G401 (cell line): ENCODE measurements at regions not wholly inside any gene's neighbourhood (a gene's known extent, or its start where the extent isn't known, plus 50 kb on each side); places are given as distances from the start of the nearest gene placed in this dataset.

Source experiments
- DNase-seq: peaks from one replicate; pipeline ENCODE4 v3.0.0-alpha.2; 2015; ENCODE audit warnings: low spot score
- in situ Hi-C: cut with HindIII; loops from 2 replicates; pipeline ENCODE4 v1.10.0; 2016; ENCODE audit warnings: low sequenced_read_pairs, mixed read lengths

DNA sequence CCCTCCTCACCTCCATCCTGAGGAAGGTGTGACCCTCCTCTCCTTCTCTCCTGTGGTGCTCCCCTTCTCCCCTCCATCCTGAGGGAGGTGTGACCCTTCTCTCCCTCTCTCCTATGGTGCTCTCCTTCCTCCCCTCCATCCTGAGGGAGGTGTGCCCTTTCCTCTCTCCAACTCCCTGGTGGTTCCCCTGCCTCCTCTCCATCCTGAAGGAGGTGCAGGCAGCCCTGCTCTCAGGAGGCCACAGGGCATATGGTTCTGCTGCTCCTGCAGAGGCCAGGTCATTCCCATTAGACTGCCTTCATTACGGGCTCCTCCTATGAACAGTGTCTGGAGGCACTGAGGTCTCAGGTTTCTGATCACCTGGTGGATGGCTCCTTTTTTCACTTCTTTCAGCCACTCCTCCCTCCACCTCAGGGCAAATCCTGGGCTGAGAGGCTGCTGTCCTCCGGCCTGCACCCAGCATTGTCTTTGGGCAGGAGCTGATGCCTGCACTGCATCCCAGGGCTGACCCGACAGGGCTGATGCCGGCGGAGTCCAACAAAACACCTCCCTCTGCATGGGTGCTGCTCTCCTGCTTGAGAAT is 197.1 kb downstream of the MED10 start:
- DNase-seq: no peak
- in situ Hi-C loops: no loop called here

DNA sequence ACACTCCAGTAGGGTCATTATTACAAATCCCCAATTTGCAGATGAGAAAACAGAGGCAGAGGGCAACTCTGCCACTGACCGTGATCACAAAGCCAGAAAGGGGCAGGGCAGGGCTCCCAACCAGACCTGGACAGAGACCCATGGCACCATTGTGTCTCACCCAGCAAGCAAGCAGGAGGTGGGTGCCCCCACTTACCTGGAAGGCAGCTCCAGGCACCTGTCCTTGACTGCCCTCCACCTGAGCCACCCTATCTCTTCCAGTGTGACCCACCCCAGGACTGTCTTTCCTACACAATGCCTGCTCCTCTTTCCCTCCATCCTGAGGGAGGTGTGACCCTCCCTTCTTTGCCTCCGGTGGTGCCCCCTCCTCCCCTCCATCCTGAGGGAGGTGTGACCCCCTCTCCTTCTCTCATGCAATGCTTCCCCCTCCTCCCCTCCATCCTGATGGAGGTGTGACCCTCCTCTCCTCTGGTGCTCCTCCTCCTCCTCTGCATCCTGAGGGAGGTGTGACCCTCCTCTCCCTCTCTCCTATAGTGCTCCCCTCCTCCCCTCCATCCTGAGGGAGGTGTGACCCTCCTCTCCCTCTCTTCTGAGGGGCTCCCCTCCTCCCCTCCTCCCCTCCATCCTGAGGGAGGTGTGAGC is 198.0 kb downstream of the MED10 start:
- no peak for DNase-seq
- in situ Hi-C loops: no loop called here

DNA sequence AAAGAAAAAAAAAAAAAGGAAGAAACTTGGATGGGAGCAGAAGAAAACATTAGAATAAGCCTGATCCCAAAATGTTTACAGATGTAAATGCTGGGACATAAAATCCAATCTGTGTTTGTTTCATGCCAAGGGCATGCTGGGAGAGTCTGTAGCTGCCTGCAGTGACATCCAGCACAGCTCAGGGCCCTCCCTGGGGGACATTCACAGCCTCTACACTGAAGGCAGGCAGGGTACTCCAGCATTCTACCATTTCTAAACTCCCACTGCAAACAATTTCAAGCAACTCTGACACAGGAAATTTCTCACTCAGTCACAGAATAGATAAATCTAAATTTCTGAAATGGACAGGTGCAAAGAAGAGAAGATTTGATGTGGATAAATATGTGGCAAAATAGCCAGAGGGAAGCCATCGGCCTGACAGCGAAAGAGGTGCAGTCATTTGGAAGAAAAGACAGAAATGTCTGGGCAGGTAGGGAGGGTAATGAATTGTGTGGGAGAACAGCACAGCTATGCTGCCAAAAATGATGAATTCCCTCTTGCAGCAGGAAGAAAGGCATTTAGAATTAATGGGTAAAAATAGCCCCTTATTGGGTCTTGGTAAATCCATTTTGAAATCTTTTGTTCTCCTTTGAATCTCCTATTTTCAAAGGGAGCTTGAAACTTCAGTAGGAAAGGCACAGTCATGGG is 199.4 kb downstream of the MED10 start:
- in situ Hi-C loops: no loop called here
- peak; percentile 35 for DNase-seq

GRCh38 chr5:6177926-6178325 is 200.4 kb downstream of the MED10 start:
- in situ Hi-C loops: no loop called here
- no peak for DNase-seq

DNA sequence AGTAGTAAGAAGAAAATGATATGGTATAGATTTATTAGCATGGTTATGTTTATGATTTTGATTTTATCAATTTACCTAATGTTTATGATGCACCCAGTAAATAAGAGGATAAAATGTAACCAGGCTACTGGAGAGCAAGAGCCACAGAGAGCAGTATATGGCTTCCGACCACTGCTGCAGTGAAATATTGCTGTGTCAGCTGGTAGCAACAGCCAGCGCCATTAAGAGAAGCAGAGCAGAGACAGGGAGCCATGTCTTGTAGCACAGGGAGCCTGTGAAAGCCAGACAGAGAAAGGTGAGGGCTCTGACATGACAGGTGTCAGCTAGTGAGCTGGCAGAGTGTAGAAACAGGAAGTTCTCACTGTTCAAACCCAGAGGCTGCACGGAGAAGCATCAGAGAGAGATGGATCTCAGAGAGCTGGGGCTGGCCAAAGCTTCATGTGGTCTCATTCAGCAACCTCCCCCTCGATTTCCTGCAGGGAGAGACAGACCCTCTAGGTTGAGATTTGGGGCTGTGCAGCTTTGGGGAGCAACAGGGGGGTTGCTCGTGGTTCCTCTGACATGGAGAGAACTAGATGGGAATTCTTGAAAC is 202.1 kb downstream of the MED10 start:
- DNase-seq: peak; percentile 62
- in situ Hi-C loops: no loop called here

DNA sequence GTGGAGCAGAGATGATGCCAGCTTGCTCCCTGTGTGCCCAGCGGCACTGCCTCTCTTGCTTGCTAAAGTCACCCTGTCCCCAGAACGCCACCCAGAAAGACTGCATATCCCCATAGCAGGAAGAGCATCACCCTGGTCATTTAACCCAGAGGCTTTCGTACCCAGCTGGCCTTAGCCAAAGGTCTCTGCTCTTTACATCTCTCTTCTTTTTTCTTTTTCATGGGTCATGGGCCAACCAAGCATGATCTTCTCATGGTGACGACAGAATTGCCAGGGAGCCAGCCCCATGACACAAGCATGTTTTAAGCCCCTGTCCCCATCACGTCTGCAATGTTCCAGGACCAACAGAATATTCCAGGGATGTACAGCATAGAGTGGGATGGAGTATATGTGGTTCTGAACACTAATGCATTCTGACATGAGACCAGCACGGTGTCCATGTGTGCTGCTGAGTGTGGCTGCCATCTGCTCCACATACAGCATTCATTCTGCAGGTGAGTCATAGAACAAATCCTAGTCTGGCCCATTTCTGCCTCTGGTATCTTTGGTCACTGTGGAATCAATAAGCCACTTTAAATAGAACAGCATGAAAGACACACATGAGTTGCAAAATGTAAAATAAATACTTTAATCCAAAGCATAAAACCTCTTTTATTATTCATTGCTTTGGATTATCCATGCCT is 203.0 kb downstream of the MED10 start:
- peak; percentile 82 for DNase-seq
- in situ Hi-C loops: no loop called here

DNA sequence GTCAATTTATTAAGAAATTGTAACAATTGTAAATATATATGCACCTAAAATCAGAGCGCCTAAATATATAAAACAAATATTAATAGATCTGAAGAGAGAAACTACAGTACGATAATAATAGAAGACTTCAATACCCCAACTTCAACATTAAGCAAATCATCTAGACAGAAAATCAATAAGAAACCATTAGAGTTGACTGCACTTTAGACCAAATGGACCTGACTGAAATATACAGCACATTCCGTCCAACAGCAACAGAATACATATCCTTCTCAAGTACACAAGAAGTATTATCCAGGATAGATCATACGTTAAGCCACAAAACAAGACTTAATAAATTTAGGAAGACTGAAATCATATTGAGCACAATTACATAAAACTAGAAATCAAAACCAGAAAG is 208.7 kb downstream of the MED10 start:
- no peak for DNase-seq
- in situ Hi-C loops: no loop called here

- DNase-seq: no peak
- in situ Hi-C loops: no loop called here
Observed at GRCh38 chr5:6166698-6167394, 211.5 kb downstream of the MED10 start.

DNA sequence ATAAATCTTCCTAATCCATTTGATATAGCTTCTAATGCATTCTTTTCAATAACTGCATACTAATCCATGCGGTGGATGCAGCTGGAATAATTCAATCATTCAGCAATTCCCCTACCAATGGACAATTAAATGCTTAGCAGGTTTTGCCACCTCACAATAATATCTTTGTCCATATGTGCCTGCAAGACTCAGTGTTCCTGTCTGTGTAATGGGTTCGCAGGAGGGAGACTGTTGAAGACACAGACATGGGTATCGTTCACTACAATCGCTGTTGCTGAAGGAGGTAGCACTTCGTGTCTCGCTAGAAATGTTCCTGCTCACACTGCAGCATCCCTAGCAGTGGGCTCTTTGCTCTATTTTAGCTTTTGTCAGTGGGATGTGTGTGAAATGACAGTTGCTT is 214.4 kb downstream of the MED10 start:
- in situ Hi-C loops: no loop called here
- DNase-seq: no peak

- in situ Hi-C loops: no loop called here
- no peak for DNase-seq
Observed at GRCh38 chr5:6162175-6162574, 216.2 kb downstream of the MED10 start.

DNA sequence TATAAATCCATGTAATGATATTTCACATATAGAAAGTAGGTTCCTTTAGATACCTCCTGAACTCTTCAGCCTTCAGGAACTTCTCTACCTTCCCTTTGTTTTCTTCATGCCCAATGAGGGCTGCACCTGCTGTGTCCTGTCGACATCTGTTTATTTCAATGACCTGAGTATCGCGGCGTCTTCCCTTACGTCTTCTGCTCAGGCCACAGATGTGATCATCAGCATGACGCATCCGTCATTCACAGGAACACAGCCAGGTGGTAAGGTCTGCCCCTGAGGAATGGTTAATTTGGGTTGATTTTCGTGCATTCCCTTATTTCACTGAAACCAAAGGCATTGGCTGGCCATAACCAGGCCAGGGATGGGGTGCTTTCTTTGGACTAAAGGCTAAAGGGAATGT is 217.1 kb downstream of the MED10 start:
- DNase-seq: no peak
- in situ Hi-C loops: no loop called here

- DNase-seq: no peak
- in situ Hi-C loops: no loop called here
Observed at GRCh38 chr5:6159832-6160430, 218.4 kb downstream of the MED10 start.

- in situ Hi-C loops: no loop called here
- DNase-seq: peak; percentile 55
Observed at GRCh38 chr5:6158974-6159831, 219.1 kb downstream of the MED10 start.

DNA sequence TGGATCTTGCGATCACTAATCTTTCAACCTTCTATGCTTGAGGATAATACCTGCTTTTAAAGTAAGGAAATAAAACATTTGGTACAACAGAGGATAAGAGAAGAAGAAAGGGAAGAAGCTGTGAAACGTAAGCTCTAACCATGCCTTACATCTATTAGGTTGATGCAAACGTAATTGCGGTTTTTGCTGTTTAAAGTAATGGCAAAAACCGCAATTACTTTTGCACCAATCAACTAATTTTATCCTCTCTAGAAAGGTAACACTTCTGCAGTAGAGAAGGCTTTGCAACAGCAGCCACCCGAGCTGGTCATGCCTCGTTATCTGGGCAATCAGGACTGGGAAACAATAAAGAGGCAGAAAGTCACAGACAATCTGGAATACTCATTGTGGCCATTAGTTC is 224.1 kb downstream of the MED10 start:
- in situ Hi-C loops: no loop called here
- no peak for DNase-seq

- DNase-seq: no peak
- in situ Hi-C loops: no loop called here
Observed at GRCh38 chr5:6146271-6146670, 232.1 kb downstream of the MED10 start.

DNA sequence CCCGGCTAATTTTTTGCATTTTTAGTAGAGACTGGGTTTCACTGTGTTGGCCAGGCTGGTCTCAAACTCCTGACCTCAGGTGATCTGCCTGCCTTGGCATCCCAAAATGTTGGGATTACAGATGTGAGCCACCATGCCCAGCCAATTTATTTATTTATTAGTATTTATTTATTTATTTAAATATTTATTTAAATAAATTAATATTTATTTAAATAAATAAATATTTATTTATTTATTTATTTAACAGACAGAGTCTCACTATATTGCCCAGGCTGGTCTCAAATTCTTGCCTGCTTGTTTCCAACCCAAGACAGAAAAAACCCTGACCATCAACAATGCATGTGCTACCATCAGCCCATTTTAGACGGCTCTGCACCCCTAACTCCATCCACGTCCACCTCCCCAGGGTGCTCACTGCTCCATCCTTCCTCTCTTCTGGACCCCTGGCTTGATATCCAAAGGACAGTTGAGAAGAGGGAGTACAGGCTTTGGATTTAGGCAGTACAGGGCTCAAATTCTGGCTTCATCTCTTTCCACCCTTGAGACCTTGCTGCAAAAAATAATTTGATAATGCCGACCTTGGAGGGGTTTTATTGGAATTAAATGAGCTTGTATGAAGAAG is 232.6 kb downstream of the MED10 start:
- in situ Hi-C loops: no loop called here
- DNase-seq: no peak

GRCh38 chr5:6143523-6143922 is 234.8 kb downstream of the MED10 start:
- in situ Hi-C loops: no loop called here
- no peak for DNase-seq

DNA sequence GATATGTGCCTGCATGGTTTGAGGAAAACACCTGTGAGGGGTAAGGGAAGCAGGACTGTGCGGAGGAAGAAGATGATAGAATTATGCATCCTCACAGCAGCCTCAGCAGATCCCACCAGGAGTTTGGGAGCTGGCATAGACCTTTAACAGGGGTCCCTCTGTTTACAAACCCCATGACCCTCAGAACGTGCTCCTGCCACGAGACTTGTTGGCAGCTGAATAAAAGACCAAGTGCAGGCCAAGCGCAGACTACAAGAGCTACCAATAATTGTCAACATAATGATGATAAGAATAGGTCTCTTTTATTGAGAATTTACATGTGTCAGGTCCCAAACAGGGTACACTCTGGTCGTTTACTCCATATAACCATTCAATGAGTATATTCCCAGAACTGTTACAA is 236.0 kb downstream of the MED10 start:
- in situ Hi-C loops: no loop called here
- no peak for DNase-seq
